ENCODE measurements at regions not wholly inside any gene's neighbourhood (a gene's known extent, or its start where the extent isn't known, plus 50 kb on each side); places are given as distances from the start of the nearest gene placed in this dataset.

DNA sequence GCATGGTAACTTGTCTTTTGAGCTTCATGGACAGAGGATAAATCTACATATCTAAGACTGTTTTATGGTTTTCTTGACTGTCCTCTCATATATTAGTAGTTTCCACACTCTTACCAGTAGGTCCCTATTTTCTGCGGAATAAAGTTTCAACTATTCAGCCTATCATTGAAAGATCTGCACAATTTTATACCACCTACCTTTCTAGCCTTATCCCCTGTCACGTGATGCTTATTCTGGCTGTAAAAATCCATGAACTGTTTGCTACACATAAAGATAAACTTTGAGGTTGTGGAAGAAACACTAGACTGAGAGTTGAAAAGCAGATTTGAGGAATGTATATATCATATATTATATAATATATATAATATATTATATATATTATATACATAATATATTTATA lies 423.8 kb downstream of the TENT5A start:
- TF ChIP-seq, protein P1, sequence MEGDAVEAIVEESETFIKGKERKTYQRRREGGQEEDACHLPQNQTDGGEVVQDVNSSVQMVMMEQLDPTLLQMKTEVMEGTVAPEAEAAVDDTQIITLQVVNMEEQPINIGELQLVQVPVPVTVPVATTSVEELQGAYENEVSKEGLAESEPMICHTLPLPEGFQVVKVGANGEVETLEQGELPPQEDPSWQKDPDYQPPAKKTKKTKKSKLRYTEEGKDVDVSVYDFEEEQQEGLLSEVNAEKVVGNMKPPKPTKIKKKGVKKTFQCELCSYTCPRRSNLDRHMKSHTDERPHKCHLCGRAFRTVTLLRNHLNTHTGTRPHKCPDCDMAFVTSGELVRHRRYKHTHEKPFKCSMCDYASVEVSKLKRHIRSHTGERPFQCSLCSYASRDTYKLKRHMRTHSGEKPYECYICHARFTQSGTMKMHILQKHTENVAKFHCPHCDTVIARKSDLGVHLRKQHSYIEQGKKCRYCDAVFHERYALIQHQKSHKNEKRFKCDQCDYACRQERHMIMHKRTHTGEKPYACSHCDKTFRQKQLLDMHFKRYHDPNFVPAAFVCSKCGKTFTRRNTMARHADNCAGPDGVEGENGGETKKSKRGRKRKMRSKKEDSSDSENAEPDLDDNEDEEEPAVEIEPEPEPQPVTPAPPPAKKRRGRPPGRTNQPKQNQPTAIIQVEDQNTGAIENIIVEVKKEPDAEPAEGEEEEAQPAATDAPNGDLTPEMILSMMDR (IDR thresholded peaks at IDR 0.05) = no peak
- no peak for TF ChIP-seq POLR2A (IDR thresholded peaks at IDR 0.05)

All from transverse colon (tissue), 3 donors.